ENCODE measurements at regions not wholly inside any gene's neighbourhood (a gene's known extent, or its start where the extent isn't known, plus 50 kb on each side); places are given as distances from the start of the nearest gene placed in this dataset.

- DNase-seq (ENCODE audit: low spot score), result peak; percentile 3
- in situ Hi-C loops (cut with HindIII; ENCODE audit: low sequenced_read_pairs), result no loop called here
These were observed 2451.8 kb downstream of the PCDH7 start for GRCh38 chr4:33171873-33172525.

GRCh38 chr4:33176566-33176965, 2456.4 kb downstream of the PCDH7 start:
- in situ Hi-C loops (cut with HindIII; ENCODE audit: low sequenced_read_pairs), result no loop called here
- no peak for DNase-seq (ENCODE audit: low spot score)

- in situ Hi-C loops (cut with HindIII; ENCODE audit: low sequenced_read_pairs), result no loop called here
- no peak for DNase-seq (ENCODE audit: low spot score)
These were observed 2464.6 kb downstream of the PCDH7 start for GRCh38 chr4:33184657-33185290.

- in situ Hi-C loops (cut with HindIII; ENCODE audit: low sequenced_read_pairs), result no loop called here
- no peak for DNase-seq (ENCODE audit: low spot score)
These were observed 2466.9 kb downstream of the PCDH7 start for GRCh38 chr4:33187035-33187434.

- DNase-seq (ENCODE audit: low spot score), result no peak
- in situ Hi-C loops (cut with HindIII; ENCODE audit: low sequenced_read_pairs), result no loop called here
These were observed 2468.6 kb downstream of the PCDH7 start for GRCh38 chr4:33188733-33189132.

GRCh38 chr4:33189169-33189568, 2469.0 kb downstream of the PCDH7 start:
- in situ Hi-C loops (cut with HindIII; ENCODE audit: low sequenced_read_pairs), result no loop called here
- DNase-seq (ENCODE audit: low spot score), result no peak

GRCh38 chr4:33193109-33193508, 2472.9 kb downstream of the PCDH7 start:
- DNase-seq (ENCODE audit: low spot score), result no peak
- in situ Hi-C loops (cut with HindIII; ENCODE audit: low sequenced_read_pairs), result no loop called here

- in situ Hi-C loops (cut with HindIII; ENCODE audit: low sequenced_read_pairs), result no loop called here
- no peak for DNase-seq (ENCODE audit: low spot score)
These were observed 2480.2 kb downstream of the PCDH7 start for GRCh38 chr4:33200377-33200776.

- in situ Hi-C loops (cut with HindIII; ENCODE audit: low sequenced_read_pairs), result no loop called here
- DNase-seq (ENCODE audit: low spot score), result no peak
These were observed 2498.1 kb downstream of the PCDH7 start for GRCh38 chr4:33218238-33218637.

GRCh38 chr4:33226133-33226532, 2506.0 kb downstream of the PCDH7 start:
- no peak for DNase-seq (ENCODE audit: low spot score)
- in situ Hi-C loops (cut with HindIII; ENCODE audit: low sequenced_read_pairs), result no loop called here

GRCh38 chr4:33226783-33227182, 2506.6 kb downstream of the PCDH7 start:
- in situ Hi-C loops (cut with HindIII; ENCODE audit: low sequenced_read_pairs), result no loop called here
- DNase-seq (ENCODE audit: low spot score), result no peak

- in situ Hi-C loops (cut with HindIII; ENCODE audit: low sequenced_read_pairs), result no loop called here
- DNase-seq (ENCODE audit: low spot score), result no peak
These were observed 2534.9 kb downstream of the PCDH7 start for GRCh38 chr4:33255094-33255493.

- in situ Hi-C loops (cut with HindIII; ENCODE audit: low sequenced_read_pairs), result no loop called here
- no peak for DNase-seq (ENCODE audit: low spot score)
These were observed 2535.3 kb downstream of the PCDH7 start for GRCh38 chr4:33255507-33255906.

GRCh38 chr4:33262824-33263223, 2542.7 kb downstream of the PCDH7 start:
- in situ Hi-C loops (cut with HindIII; ENCODE audit: low sequenced_read_pairs), result no loop called here
- DNase-seq (ENCODE audit: low spot score), result no peak

- DNase-seq (ENCODE audit: low spot score), result no peak
- in situ Hi-C loops (cut with HindIII; ENCODE audit: low sequenced_read_pairs), result no loop called here
These were observed 2548.6 kb downstream of the PCDH7 start for GRCh38 chr4:33268776-33269175.

GRCh38 chr4:33270403-33270802, 2550.2 kb downstream of the PCDH7 start:
- in situ Hi-C loops (cut with HindIII; ENCODE audit: low sequenced_read_pairs), result no loop called here

GRCh38 chr4:33272722-33273121, 2552.6 kb downstream of the PCDH7 start:
- DNase-seq (ENCODE audit: low spot score), result no peak
- in situ Hi-C loops (cut with HindIII; ENCODE audit: low sequenced_read_pairs), result no loop called here

More at GRCh38 chr4:33270403-33270802, 2550.2 kb downstream of the PCDH7 start:
- DNase-seq (ENCODE audit: low spot score), result no peak

- no peak for DNase-seq (ENCODE audit: low spot score)
- in situ Hi-C loops (cut with HindIII; ENCODE audit: low sequenced_read_pairs), result no loop called here
These were observed 2563.6 kb downstream of the PCDH7 start for GRCh38 chr4:33283818-33284217.

- in situ Hi-C loops (cut with HindIII; ENCODE audit: low sequenced_read_pairs), result no loop called here
These were observed 2576.8 kb downstream of the PCDH7 start for GRCh38 chr4:33296876-33297455.

GRCh38 chr4:33302321-33302720, 2582.2 kb downstream of the PCDH7 start:
- no peak for DNase-seq (ENCODE audit: low spot score)
- in situ Hi-C loops (cut with HindIII; ENCODE audit: low sequenced_read_pairs), result no loop called here

More at GRCh38 chr4:33296876-33297455, 2576.8 kb downstream of the PCDH7 start:
- DNase-seq (ENCODE audit: low spot score), result no peak

GRCh38 chr4:33306131-33306530, 2586.0 kb downstream of the PCDH7 start:
- in situ Hi-C loops (cut with HindIII; ENCODE audit: low sequenced_read_pairs), result no loop called here
- DNase-seq (ENCODE audit: low spot score), result no peak

All from G401 (cell line).